ENCODE measurements at regions not wholly inside any gene's neighbourhood (a gene's known extent, or its start where the extent isn't known, plus 50 kb on each side); places are given as distances from the start of the nearest gene placed in this dataset.

DNA sequence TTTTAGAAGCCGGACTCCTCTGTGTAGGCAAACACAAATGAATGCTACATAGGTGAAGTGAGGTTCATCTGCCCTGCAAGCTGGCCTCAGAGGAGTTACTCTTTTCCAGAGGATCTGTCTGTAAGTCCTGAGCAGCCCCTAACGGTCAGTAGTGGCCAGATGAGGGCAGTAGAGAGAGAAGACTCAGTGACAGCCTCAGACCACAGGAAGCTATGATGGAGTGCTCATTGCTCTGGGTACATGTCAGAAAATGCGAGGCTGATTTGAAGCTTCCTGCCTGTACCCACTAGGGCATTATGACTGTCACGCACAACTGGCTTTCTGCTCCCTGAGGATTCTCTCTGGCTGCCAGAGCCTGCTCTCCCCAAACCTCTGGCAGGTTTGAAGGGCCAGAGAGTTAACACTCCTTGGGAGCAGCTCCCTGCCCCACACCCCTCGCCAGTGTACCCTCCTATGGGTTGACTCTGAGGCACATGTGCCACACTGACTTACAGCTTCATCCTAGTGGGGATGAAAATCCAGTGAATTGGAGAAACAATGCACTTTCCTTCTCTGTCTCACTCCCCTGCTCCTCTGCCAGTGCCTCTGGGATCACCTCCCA lies 141.5 kb downstream of the GABRG2 start:
- TF ChIP-seq, protein P1, sequence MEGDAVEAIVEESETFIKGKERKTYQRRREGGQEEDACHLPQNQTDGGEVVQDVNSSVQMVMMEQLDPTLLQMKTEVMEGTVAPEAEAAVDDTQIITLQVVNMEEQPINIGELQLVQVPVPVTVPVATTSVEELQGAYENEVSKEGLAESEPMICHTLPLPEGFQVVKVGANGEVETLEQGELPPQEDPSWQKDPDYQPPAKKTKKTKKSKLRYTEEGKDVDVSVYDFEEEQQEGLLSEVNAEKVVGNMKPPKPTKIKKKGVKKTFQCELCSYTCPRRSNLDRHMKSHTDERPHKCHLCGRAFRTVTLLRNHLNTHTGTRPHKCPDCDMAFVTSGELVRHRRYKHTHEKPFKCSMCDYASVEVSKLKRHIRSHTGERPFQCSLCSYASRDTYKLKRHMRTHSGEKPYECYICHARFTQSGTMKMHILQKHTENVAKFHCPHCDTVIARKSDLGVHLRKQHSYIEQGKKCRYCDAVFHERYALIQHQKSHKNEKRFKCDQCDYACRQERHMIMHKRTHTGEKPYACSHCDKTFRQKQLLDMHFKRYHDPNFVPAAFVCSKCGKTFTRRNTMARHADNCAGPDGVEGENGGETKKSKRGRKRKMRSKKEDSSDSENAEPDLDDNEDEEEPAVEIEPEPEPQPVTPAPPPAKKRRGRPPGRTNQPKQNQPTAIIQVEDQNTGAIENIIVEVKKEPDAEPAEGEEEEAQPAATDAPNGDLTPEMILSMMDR (IDR thresholded peaks at IDR 0.05; ENCODE audit: insufficient read depth, missing control alignments): peak; percentile 63
- FAIRE-seq (no peak), DNase-seq (ENCODE audit: insufficient read length, low spot score) (peak; percentile 13)

DNA sequence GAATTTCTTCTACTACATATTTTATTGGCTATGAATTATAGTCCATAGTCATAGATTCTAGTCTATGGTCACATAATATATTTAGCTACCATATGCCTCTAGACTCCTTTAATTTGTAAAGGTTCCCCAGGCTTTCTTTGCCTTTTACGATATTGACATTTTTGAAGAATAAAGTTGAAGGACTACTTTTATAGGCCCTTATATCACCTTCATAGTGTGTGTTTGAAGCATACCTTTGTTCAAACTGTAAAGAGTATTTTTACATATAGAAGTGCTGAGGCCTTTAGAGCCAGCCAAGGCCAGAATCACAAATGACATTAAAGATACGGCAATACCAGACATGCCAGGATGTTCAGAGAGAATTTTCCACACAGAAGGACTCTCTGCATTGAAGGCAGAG lies 147.0 kb downstream of the GABRG2 start:
- DNase-seq (ENCODE audit: insufficient read length, low spot score): no peak
- TF ChIP-seq, protein P1 (IDR thresholded peaks at IDR 0.05; ENCODE audit: insufficient read depth, missing control alignments): no peak
- no peak for FAIRE-seq

DNA sequence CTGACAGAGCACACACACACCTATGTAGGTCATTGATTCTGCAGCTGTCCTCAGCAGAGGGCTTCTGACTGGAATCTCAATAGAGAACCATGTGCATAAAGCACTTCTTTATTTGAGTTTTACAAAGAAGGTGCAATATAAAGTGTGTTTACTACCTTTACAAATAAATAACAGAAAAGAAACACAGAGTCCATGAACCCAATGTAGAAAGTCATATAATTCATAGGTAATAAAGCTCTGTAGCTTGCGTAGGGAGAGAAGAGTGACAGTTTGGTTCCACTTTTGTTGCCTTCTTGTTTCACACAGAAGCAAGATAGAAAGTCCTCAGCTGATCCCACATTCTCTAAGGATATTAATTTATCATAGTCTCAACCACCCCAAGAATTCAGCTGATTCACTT lies 149.5 kb downstream of the GABRG2 start:
- TF ChIP-seq, protein P1 (IDR thresholded peaks at IDR 0.05; ENCODE audit: insufficient read depth, missing control alignments): no peak
- no peak for FAIRE-seq
- DNase-seq (ENCODE audit: insufficient read length, low spot score): no peak

GRCh38 chr5:162221910-162222309 lies 154.3 kb downstream of the GABRG2 start:
- FAIRE-seq (no peak), DNase-seq (ENCODE audit: insufficient read length, low spot score) (no peak)
- TF ChIP-seq, protein P1 (IDR thresholded peaks at IDR 0.05; ENCODE audit: insufficient read depth, missing control alignments): no peak

DNA sequence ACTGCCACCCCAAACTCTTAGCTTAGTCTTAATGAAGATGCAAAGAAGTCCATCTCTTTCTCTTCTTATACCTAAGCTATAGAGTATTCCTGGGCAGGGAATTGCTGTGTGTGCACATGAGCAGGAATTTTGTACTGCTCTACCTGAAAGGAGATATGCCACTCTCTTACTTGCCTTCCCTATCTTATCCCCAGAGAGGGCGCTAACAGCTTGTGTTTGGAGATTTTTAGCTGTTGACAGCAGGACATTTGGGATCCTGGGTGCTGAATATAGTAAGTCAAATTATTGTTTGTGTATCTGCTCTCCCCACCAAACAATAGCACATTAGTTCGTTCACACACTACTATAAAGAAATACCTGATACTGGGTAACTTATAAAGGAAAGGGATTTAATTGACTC lies 159.5 kb downstream of the GABRG2 start:
- no peak for FAIRE-seq
- TF ChIP-seq, protein P1 (IDR thresholded peaks at IDR 0.05; ENCODE audit: insufficient read depth, missing control alignments): no peak
- DNase-seq (ENCODE audit: insufficient read length, low spot score): no peak

DNA sequence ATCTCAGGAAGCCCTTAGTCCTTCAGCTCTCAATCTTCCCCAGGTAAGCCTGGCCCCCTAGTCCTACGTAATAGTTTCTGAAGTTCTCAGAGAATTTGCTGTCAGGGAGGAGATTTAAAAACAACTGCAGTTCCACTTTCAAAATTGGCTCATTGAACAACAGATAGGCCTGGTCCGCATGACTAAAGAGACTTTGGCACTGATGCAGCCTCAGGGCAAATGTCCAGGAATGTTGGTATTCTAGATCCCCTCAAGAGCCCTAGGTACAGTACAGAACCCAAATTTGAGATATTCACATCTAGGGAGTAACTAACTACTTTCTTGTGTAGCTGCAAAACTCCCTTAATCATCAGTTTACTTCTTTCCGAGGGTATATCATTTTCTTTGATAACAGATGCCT lies 162.8 kb downstream of the GABRG2 start:
- DNase-seq (ENCODE audit: insufficient read length, low spot score): no peak
- no peak for FAIRE-seq
- TF ChIP-seq, protein P1 (IDR thresholded peaks at IDR 0.05; ENCODE audit: insufficient read depth, missing control alignments): no peak

DNA sequence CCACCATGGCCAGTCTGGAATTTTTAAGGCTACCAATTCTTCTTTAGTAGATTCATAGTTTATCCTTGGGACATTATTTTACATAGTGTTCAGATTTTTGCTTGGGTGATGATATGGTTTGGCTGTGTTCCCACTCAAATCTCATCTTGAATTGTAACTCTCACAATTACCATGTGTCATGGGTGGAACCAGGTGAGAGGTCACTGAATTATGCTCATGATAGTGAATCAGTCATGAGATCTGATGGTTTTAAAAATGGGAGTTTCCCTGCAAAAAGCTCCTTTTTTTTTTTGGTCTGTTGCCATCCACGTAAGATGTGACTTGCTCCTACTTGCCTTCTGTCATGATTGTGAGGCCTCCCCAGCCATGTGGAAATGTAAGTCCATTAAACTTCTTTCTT lies 163.9 kb downstream of the GABRG2 start:
- TF ChIP-seq, protein P1 (IDR thresholded peaks at IDR 0.05; ENCODE audit: insufficient read depth, missing control alignments): no peak
- no peak for FAIRE-seq

More for the DNA sequence above, 163.9 kb downstream of the GABRG2 start:
- no peak for DNase-seq (ENCODE audit: insufficient read length, low spot score)
